Spleen (tissue), 11 donors: ENCODE measurements at regions not wholly inside any gene's neighbourhood (a gene's known extent, or its start where the extent isn't known, plus 50 kb on each side); places are given as distances from the start of the nearest gene placed in this dataset.

ENCODE experiments used
- DNase-seq: peaks from one replicate; pipeline ENCODE4 v3.0.0-alpha.2; 2020
- H3K27ac ChIP-seq, 8 donors: fragments of 200-600 bp; sonication (generic) in 7 of 8; 1 replicate in 4 of 8; 2 replicates in 4 of 8; pipeline versions ENCODE4 v1.5.0 to v1.8.0; 2016 to 2021; ENCODE audit warnings: inconsistent platforms in 4 of 8, mild to moderate bottlenecking in 4 of 8, moderate library complexity in 1 of 8
- H3K27me3 ChIP-seq, 7 donors: fragments of 200-600 bp; sonication (generic) in 6 of 7; replicated peaks in 1 of 7; 1 replicate in 4 of 7; 2 replicates in 3 of 7; pipeline versions ENCODE4 v1.5.0 to v1.8.0; 2016 to 2021; ENCODE audit warnings: inconsistent platforms in 3 of 7, mild to moderate bottlenecking in 1 of 7
- H3K36me3 ChIP-seq, 6 donors: fragments of 200-600 bp; sonication (generic) in 5 of 6; 1 replicate in 4 of 6; 2 replicates in 2 of 6; pipeline versions ENCODE4 v1.5.0 to v1.8.0; 2016 to 2021; ENCODE audit warnings: inconsistent platforms in 2 of 6
- H3K4me1 ChIP-seq, 6 donors: fragments of 200-600 bp; sonication (generic) in 5 of 6; 1 replicate in 3 of 6; 2 replicates in 3 of 6; pipeline versions ENCODE4 v1.5.0 to v1.8.0; 2016 to 2021; ENCODE audit warnings: inconsistent platforms in 3 of 6
- H3K4me3 ChIP-seq, 8 donors: fragments of 200-600 bp; sonication (generic) in 7 of 8; 1 replicate in 4 of 8; 2 replicates in 4 of 8; pipeline versions ENCODE4 v1.5.0 to v1.8.0; 2016 to 2021; ENCODE audit warnings: inconsistent platforms in 4 of 8, mild to moderate bottlenecking in 4 of 8, moderate library complexity in 2 of 8
- H3K9me3 ChIP-seq, 8 donors: fragments of 200-600 bp; sonication (generic) in 7 of 8; 1 replicate in 4 of 8; 2 replicates in 4 of 8; pipeline versions ENCODE4 v1.5.0 to v1.8.0; 2016 to 2021; ENCODE audit warnings: inconsistent platforms in 4 of 8
- POLR2A ChIP-seq, 3 donors: fragments of 450-650 bp; IDR thresholded peaks; one replicate each; pipeline ENCODE4 v1.5.1; 2017; ENCODE audit warnings: antibody characterized with exemption in 3 of 3, mild to moderate bottlenecking in 1 of 3
- POLR2AphosphoS5 ChIP-seq, 3 donors: sonication (generic); formaldehyde crosslinking; IDR thresholded peaks; one replicate each; pipeline ENCODE4 v1.5.1; 2017; ENCODE audit warnings: antibody characterized with exemption in 3 of 3
- WGBS, 5 donors: extraction: QIAGEN DNeasy Blood & Tissue Kit in 3 of 5; methylation state at CpG; one replicate each; pipeline versions ENCODE4 v1.1.5 to v1.1.7; 2013 to 2018; 5-methylcytosine and 5-hydroxymethylcytosine counted together
- intact Hi-C: fragments of 100-400 bp; cut with DNase I; formaldehyde crosslinking; loops from one replicate; pipeline ENCODE4 v1.15.0; 2023; ENCODE audit warnings: low total_unique reads
- TF ChIP-seq, protein P1 (sequence below), 11 experiments: fragments of 200-600 bp in 7 of 11; fragments of 450-650 bp in 4 of 11; sonication (generic) in 4 of 11; IDR thresholded peaks in 8 of 11; conservative IDR thresholded peaks in 3 of 11; 1 replicate in 7 of 11; 2 replicates in 4 of 11; pipeline versions ENCODE4 v1.4.0 to v1.8.0; 2016 to 2021; ENCODE audit warnings: antibody characterized with exemption in 11 of 11, inconsistent platforms in 4 of 11, mild to moderate bottlenecking in 1 of 11
- donor health status: healthy with polysubstance abuse.
- donor health status: DM: no; HTN: no; CAD: no; lungs with moderate emphysema.
- donor health status: DM: no; HTN: no; CAD: no.
- donor health status: Bipolar disorder and iron deficiency.
- donor health status: healthy.
- donor health status: DM: no; HTN: no; CAD: no.
- donor health status: DM: yes; HTN: yes; CAD: no.

GRCh38 chr2:66890166-66890742 is 455.3 kb downstream of the MEIS1 start:
- no peak overlapping the region for H3K4me3 ChIP-seq
- H3K27me3 ChIP-seq: no peaks in the 10 kb centered on the region
- no peak for DNase-seq
- no peaks in the 10 kb centered on the region for H3K4me1 ChIP-seq
- no peaks in the 10 kb centered on the region for H3K36me3 ChIP-seq
- TF ChIP-seq POLR2A (IDR thresholded peaks at IDR 0.05) (no peak), POLR2AphosphoS5 (IDR thresholded peaks at IDR 0.05) (no peak)
- TF ChIP-seq, protein P1, sequence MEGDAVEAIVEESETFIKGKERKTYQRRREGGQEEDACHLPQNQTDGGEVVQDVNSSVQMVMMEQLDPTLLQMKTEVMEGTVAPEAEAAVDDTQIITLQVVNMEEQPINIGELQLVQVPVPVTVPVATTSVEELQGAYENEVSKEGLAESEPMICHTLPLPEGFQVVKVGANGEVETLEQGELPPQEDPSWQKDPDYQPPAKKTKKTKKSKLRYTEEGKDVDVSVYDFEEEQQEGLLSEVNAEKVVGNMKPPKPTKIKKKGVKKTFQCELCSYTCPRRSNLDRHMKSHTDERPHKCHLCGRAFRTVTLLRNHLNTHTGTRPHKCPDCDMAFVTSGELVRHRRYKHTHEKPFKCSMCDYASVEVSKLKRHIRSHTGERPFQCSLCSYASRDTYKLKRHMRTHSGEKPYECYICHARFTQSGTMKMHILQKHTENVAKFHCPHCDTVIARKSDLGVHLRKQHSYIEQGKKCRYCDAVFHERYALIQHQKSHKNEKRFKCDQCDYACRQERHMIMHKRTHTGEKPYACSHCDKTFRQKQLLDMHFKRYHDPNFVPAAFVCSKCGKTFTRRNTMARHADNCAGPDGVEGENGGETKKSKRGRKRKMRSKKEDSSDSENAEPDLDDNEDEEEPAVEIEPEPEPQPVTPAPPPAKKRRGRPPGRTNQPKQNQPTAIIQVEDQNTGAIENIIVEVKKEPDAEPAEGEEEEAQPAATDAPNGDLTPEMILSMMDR (IDR thresholded peaks at IDR 0.05 in 8 of 11, conservative IDR thresholded peaks at IDR 0.05 in 3 of 11): no peak
- no peak overlapping the region for H3K27ac ChIP-seq
- H3K9me3 ChIP-seq: no peaks in the 10 kb centered on the region
- intact Hi-C loops: no loop called here

- Histone ChIP-seq H3K9me3 (no peaks in the 10 kb centered on the region), H3K4me3 (no peak overlapping the region), H3K27ac (no peak overlapping the region), H3K36me3 (no peaks in the 10 kb centered on the region), H3K4me1 (no peaks in the 10 kb centered on the region), H3K27me3 (no peaks in the 10 kb centered on the region)
- 69 to 84% (median 77%) methylated on average over 2 of the region's 2 CpGs for WGBS, 5 donors
- TF ChIP-seq, protein P1 (IDR thresholded peaks at IDR 0.05 in 8 of 11, conservative IDR thresholded peaks at IDR 0.05 in 3 of 11): no peak
- no peak for TF ChIP-seq POLR2AphosphoS5 (IDR thresholded peaks at IDR 0.05)
- no peak for DNase-seq
- intact Hi-C loops: no loop called here
These were observed 460.3 kb downstream of the MEIS1 start for GRCh38 chr2:66895206-66895605.

DNA sequence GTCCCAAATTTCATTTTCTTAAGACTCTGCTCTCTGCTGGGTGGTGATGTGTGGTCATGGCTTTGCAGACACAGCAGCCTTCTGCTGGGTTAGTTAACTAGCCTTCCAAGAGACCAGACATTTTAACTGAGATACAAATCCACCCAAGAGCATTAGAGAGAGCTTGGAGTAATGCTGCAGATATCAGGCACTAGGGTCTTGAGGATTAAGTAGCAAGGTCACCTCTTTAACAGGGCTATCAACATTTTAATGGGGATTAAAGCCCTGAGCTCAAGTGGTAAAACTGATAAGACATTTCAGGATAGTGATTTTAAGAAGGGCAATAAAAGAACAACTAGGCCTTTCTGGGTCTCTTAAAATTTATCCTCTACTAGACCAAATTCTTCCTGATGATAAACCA is 461.2 kb downstream of the MEIS1 start:
- Histone ChIP-seq H3K27me3 (no peaks in the 10 kb centered on the region), H3K27ac (peak overlapping the region in 3 of 8 donors; percentile 21 to 53 (median 34)), H3K36me3 (no peaks in the 10 kb centered on the region), H3K9me3 (no peaks in the 10 kb centered on the region), H3K4me1 (no peaks in the 10 kb centered on the region), H3K4me3 (no peak overlapping the region)
- TF ChIP-seq POLR2A (IDR thresholded peaks at IDR 0.05) (no peak), POLR2AphosphoS5 (IDR thresholded peaks at IDR 0.05) (no peak)
- TF ChIP-seq, protein P1 (IDR thresholded peaks at IDR 0.05 in 8 of 11, conservative IDR thresholded peaks at IDR 0.05 in 3 of 11): no peak
- DNase-seq: no peak
- intact Hi-C loops: no loop called here

DNA sequence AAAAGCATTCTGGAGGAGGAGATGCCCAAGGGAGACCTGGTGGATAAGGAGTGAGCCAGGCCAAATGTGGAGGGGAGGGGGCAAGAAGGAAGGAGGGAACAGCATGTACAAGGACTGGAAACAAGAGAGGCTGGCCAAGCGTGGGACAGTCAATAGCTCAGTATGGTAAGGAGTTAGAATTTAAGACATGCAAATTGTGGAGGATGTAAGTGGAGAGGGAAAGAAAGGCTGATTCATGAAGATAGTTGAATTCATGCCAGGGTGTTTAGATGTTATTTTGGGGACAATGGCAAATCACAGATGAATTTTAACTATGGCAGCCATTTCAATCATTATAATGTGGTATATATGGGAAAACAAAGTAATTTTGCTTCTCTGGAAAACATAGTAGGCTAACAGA is 462.3 kb downstream of the MEIS1 start:
- TF ChIP-seq POLR2AphosphoS5 (IDR thresholded peaks at IDR 0.05) (peak in 1 of 3 donors; percentile 24), POLR2A (IDR thresholded peaks at IDR 0.05) (no peak)
- WGBS, 5 donors: 78 to 93% (median 83%) methylated on average over 1 of the region's 1 CpG
- Histone ChIP-seq H3K27ac (peak overlapping the region in 6 of 8 donors; percentile 9 to 53 (median 27)), H3K4me3 (no peak overlapping the region), H3K27me3 (no peaks in the 10 kb centered on the region), H3K4me1 (no peaks in the 10 kb centered on the region), H3K9me3 (no peaks in the 10 kb centered on the region), H3K36me3 (no peaks in the 10 kb centered on the region)
- intact Hi-C loops: no loop called here
- DNase-seq: no peak

- no peaks in the 10 kb centered on the region for H3K9me3 ChIP-seq
- DNase-seq: no peak
- TF ChIP-seq, protein P1 (IDR thresholded peaks at IDR 0.05 in 8 of 11, conservative IDR thresholded peaks at IDR 0.05 in 3 of 11): no peak
- TF ChIP-seq POLR2AphosphoS5 (IDR thresholded peaks at IDR 0.05): no peak
- TF ChIP-seq POLR2A (IDR thresholded peaks at IDR 0.05): no peak
- H3K4me1 ChIP-seq: no peaks in the 10 kb centered on the region
- intact Hi-C loops: no loop called here
- 49 to 71% (median 59%) methylated on average over 2 of the region's 2 CpGs for WGBS, 5 donors
- H3K27ac ChIP-seq: peak overlapping the region in 4 of 8 donors; percentile 9 to 53 (median 34)
- no peak overlapping the region for H3K4me3 ChIP-seq
- H3K36me3 ChIP-seq: no peaks in the 10 kb centered on the region
- H3K27me3 ChIP-seq: no peaks in the 10 kb centered on the region
These were observed 462.8 kb downstream of the MEIS1 start for GRCh38 chr2:66897691-66898150.
